Osteoblast (primary cell): ENCODE measurements at regions not wholly inside any gene's neighbourhood (a gene's known extent, or its start where the extent isn't known, plus 50 kb on each side); places are given as distances from the start of the nearest gene placed in this dataset.

Source experiments
- DNase-seq: peaks from one replicate; pipeline ENCODE4 v3.0.0; 2011; ENCODE audit warnings: low spot score, mixed read lengths; ENCODE audit not compliant: insufficient read length; ENCODE audit errors: missing footprints
- H2AFZ ChIP-seq: 2 replicates; pipeline ENCODE4 v1.6.0; 2011; ENCODE audit warnings: mild to moderate bottlenecking, low read length
- H3K27ac ChIP-seq: 2 replicates; pipeline ENCODE4 v1.5.1; 2011; ENCODE audit warnings: mild to moderate bottlenecking, low read depth, low read length, moderate library complexity
- H3K27me3 ChIP-seq: 2 replicates; pipeline ENCODE4 v1.6.0; 2012; ENCODE audit warnings: mild to moderate bottlenecking, control low read depth, inconsistent platforms, low read length, moderate library complexity; ENCODE audit not compliant: insufficient read depth
- H3K36me3 ChIP-seq: 2 replicates; pipeline ENCODE4 v1.5.1; 2011; ENCODE audit warnings: mild to moderate bottlenecking, low read length, control low read depth, moderate library complexity; ENCODE audit not compliant: insufficient read depth
- H3K4me1 ChIP-seq: 2 replicates; pipeline ENCODE4 v1.5.1; 2011; ENCODE audit warnings: mild to moderate bottlenecking, low read length, control low read depth, moderate library complexity; ENCODE audit not compliant: insufficient read depth
- H3K4me2 ChIP-seq: 2 replicates; pipeline ENCODE4 v1.6.0; 2011; ENCODE audit warnings: mild to moderate bottlenecking, low read length; ENCODE audit not compliant: insufficient read depth
- H3K4me3 ChIP-seq: fragments of 200-600 bp; sonication (generic); 3 replicates; pipeline ENCODE4 v1.5.1; 2012; ENCODE audit warnings: mild to moderate bottlenecking, low read length, inconsistent platforms; ENCODE audit not compliant: insufficient read depth
- H3K79me2 ChIP-seq: 2 replicates; pipeline ENCODE4 v1.6.0; 2012; ENCODE audit warnings: mild to moderate bottlenecking, low read length, control low read depth, inconsistent platforms; ENCODE audit not compliant: insufficient read depth
- H3K9me3 ChIP-seq: 2 replicates; pipeline ENCODE4 v1.5.1; 2011; ENCODE audit warnings: low read depth, low read length, control low read depth
- H4K20me1 ChIP-seq: 2 replicates; pipeline ENCODE4 v1.6.0; 2012; ENCODE audit warnings: mild to moderate bottlenecking, low read length, control low read depth; ENCODE audit not compliant: insufficient read depth
- TF ChIP-seq, protein P1 (sequence below): IDR thresholded peaks from 2 replicates; pipeline ENCODE4 v1.5.1; 2011; ENCODE audit warnings: mild to moderate bottlenecking, low read depth, low read length, moderate library complexity; ENCODE audit errors: extremely low read depth

DNA sequence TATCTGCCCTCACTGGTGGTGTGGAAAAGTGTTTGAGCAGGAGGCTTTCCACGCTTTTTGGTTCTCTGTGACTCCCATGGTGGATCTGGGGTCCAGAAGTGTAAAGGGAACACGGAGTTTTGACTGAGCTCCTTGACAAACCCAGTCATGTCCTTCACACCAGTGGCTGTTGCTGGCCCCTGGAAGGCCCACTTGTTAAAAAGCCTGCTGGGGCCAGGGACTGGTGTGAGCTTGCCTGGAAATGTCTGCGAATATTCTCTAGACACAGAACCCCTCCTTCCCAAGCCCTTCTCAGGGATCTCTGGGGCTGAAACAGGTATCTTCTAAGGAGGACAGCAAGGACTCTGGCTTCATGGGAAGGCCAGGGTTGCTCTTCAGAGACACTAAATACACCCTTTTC is 343.0 kb downstream of the TCERG1L start:
- H3K9me3 ChIP-seq, result no peaks in the 10 kb centered on the region
- no peaks in the 10 kb centered on the region for H3K79me2 ChIP-seq
- no peaks in the 10 kb centered on the region for H3K4me1 ChIP-seq
- H4K20me1 ChIP-seq, result no peaks in the 10 kb centered on the region
- TF ChIP-seq, protein P1, sequence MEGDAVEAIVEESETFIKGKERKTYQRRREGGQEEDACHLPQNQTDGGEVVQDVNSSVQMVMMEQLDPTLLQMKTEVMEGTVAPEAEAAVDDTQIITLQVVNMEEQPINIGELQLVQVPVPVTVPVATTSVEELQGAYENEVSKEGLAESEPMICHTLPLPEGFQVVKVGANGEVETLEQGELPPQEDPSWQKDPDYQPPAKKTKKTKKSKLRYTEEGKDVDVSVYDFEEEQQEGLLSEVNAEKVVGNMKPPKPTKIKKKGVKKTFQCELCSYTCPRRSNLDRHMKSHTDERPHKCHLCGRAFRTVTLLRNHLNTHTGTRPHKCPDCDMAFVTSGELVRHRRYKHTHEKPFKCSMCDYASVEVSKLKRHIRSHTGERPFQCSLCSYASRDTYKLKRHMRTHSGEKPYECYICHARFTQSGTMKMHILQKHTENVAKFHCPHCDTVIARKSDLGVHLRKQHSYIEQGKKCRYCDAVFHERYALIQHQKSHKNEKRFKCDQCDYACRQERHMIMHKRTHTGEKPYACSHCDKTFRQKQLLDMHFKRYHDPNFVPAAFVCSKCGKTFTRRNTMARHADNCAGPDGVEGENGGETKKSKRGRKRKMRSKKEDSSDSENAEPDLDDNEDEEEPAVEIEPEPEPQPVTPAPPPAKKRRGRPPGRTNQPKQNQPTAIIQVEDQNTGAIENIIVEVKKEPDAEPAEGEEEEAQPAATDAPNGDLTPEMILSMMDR, result no peak
- no peak overlapping the region for H3K4me2 ChIP-seq
- H3K27me3 ChIP-seq, result no peaks in the 10 kb centered on the region
- no peak overlapping the region for H2AFZ ChIP-seq
- H3K36me3 ChIP-seq, result no peaks in the 10 kb centered on the region
- no peak overlapping the region for H3K27ac ChIP-seq
- H3K4me3 ChIP-seq, result no peak overlapping the region
- no peak for DNase-seq

DNA sequence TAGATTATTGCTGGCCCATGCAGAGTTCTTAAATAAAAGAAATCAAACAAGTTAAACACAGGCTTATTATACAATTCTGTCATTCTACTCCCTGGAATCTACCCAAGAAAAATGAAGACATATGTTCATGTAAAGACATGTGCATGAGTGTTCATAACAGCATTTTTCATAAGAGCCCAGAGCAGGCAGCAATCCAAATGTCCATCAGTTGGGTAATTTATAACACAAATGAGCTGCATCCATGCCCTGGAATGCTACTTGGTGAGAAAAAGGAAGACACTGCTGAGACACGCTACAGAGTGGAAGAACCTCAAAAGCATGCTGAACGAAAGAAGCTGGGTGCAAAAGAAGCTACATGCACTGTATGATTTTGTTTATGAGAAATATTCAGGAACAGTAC is 342.6 kb downstream of the TCERG1L start:
- TF ChIP-seq, protein P1, result no peak
- Histone ChIP-seq H3K4me2 (no peak overlapping the region), H3K27ac (no peak overlapping the region), H3K27me3 (no peaks in the 10 kb centered on the region), H3K4me1 (no peaks in the 10 kb centered on the region), H3K9me3 (no peaks in the 10 kb centered on the region), H3K4me3 (no peak overlapping the region), H4K20me1 (no peaks in the 10 kb centered on the region), H3K79me2 (no peaks in the 10 kb centered on the region), H2AFZ (no peak overlapping the region), H3K36me3 (no peaks in the 10 kb centered on the region)
- DNase-seq, result no peak

DNA sequence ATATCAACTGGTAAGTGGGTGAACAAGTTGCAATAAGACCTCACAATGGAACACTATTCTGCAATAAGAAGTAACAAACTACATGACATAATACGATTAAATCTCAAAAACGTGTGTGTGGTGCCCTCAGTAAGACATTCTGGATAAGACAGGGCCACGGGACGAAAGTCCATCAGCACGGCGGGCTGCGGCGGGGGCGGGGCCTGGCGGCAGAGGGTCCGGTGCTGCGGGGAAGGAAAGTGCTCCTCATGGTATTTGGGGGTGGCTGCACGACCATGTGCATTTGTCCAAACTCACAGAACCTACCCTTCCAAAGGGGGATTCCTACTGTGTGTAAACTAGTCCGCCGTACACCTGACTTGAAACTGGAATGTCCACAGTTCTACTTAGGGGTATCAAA is 341.8 kb downstream of the TCERG1L start:
- no peaks in the 10 kb centered on the region for H4K20me1 ChIP-seq
- H3K36me3 ChIP-seq, result no peaks in the 10 kb centered on the region
- H3K4me3 ChIP-seq, result no peak overlapping the region
- no peaks in the 10 kb centered on the region for H3K27me3 ChIP-seq
- DNase-seq, result no peak
- TF ChIP-seq, protein P1, result no peak
- H3K79me2 ChIP-seq, result no peaks in the 10 kb centered on the region
- no peak overlapping the region for H2AFZ ChIP-seq
- no peak overlapping the region for H3K4me2 ChIP-seq
- H3K4me1 ChIP-seq, result no peaks in the 10 kb centered on the region
- H3K9me3 ChIP-seq, result no peaks in the 10 kb centered on the region
- H3K27ac ChIP-seq, result no peak overlapping the region

DNA sequence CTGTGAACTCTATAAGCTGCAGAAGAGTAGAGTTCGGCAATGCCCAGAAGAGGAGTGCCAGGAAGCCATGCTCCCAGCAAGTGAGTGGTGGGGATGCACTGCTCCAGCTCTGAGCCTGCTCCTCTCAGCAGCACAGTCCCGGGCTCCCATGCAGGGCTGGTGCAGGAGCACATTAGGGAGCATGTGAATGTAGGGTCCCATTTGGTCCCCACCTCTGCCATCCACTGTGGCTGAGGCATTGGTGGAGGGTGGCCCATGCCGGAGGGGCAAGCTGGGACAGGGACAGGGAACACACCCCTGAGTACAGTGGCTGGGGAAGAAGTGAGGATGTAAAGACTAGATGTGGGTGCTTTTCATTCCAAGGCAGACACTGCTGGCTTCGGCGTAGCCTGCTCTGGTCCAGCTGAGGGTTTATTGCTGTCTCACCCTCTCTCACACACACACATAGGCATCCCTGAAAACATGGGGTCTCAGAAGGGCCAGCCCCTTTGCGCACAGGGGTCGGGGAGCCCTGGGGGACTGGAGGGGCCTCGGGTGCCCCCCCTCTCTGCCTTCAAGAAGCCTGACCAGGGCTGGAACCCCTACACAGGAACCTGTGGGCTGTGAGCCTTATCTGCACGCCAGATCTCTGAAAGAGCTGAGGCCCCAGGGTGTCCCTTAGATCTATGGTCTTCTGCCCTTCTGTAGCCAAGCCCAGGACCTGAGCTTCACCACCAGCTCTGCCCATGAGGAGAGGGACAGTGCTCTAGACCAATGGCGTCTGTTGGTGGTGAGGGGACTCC is 341.0 kb downstream of the TCERG1L start:
- DNase-seq, result no peak
- no peak overlapping the region for H3K4me2 ChIP-seq

More for the DNA sequence above, 341.0 kb downstream of the TCERG1L start:
- Histone ChIP-seq H3K79me2 (no peaks in the 10 kb centered on the region), H3K4me1 (no peaks in the 10 kb centered on the region), H3K36me3 (no peaks in the 10 kb centered on the region), H3K9me3 (no peaks in the 10 kb centered on the region), H4K20me1 (no peaks in the 10 kb centered on the region), H2AFZ (no peak overlapping the region), H3K27ac (no peak overlapping the region), H3K27me3 (no peaks in the 10 kb centered on the region), H3K4me3 (no peak overlapping the region)
- TF ChIP-seq, protein P1, result no peak
